OCI-LY3 (cell line): ENCODE measurements at regions not wholly inside any gene's neighbourhood (a gene's known extent, or its start where the extent isn't known, plus 50 kb on each side); places are given as distances from the start of the nearest gene placed in this dataset.

Experiments used
- H2AFZ ChIP-seq: fragments of 200-600, 300-600 bp; shearing (Covaris generic); 2 replicates; pipeline ENCODE4 v1.6.0; 2014; ENCODE audit warnings: antibody characterized with exemption, low read depth, low read length
- H3K27ac ChIP-seq: fragments of 200-600, 300-600 bp; sonication (generic); 2 replicates; pipeline ENCODE4 v1.5.1; 2014; ENCODE audit warnings: mild to moderate bottlenecking, low read length, moderate library complexity, mixed read lengths
- H3K27me3 ChIP-seq: fragments of 200-600, 300-600 bp; sonication (generic); 2 replicates; pipeline ENCODE4 v1.6.1; 2014; ENCODE audit warnings: low read depth, low read length, mixed read lengths
- H3K36me3 ChIP-seq: fragments of 200-600, 300-600 bp; sonication (generic); replicated peaks from 2 replicates; pipeline ENCODE3; 2014; ENCODE audit warnings: low read depth, low read length, mixed read lengths
- H3K4me1 ChIP-seq: fragments of 300-600, 200-600 bp; sonication (generic); 2 replicates; pipeline ENCODE4 v1.6.1; 2014; ENCODE audit warnings: low read length, mixed read lengths
- H3K4me2 ChIP-seq: fragments of 200-600, 300-600 bp; sonication (generic); 2 replicates; pipeline ENCODE4 v1.6.1; 2014; ENCODE audit warnings: low read length, mixed read lengths
- H3K4me3 ChIP-seq: fragments of 300-600, 200-600 bp; sonication (generic); 2 replicates; pipeline ENCODE4 v1.5.1; 2014; ENCODE audit warnings: antibody characterized with exemption, mild to moderate bottlenecking, low read length, moderate library complexity
- H3K79me2 ChIP-seq: fragments of 300-600, 200-600 bp; shearing (Covaris generic); 2 replicates; pipeline ENCODE4 v1.6.1; 2014; ENCODE audit warnings: mild to moderate bottlenecking, low read length, mixed read lengths
- H3K9ac ChIP-seq: fragments of 300-600, 200-600 bp; shearing (Covaris generic); 2 replicates; pipeline ENCODE4 v1.6.0; 2014; ENCODE audit warnings: mild to moderate bottlenecking, low read length, moderate library complexity
- H3K9me3 ChIP-seq: fragments of 200-600, 300-600 bp; shearing (Covaris generic); 2 replicates; pipeline ENCODE4 v1.6.1; 2014; ENCODE audit warnings: low read length, mixed read lengths; ENCODE audit not compliant: insufficient read depth
- H4K20me1 ChIP-seq: fragments of 200-600, 300-600 bp; sonication (generic); 2 replicates; pipeline ENCODE4 v1.6.1; 2016; ENCODE audit warnings: low read length, mixed read lengths; ENCODE audit not compliant: insufficient read depth
- EZH2phosphoT487 ChIP-seq: fragments of 200-600 bp; shearing (Covaris generic); IDR thresholded peaks from 2 replicates; pipeline ENCODE4 v1.6.1; 2018; ENCODE audit warnings: antibody characterized with exemption, mixed run types, low read depth
- TF ChIP-seq, protein P1 (sequence below): fragments of 200-600, 300-600 bp; sonication (generic); IDR thresholded peaks from 2 replicates; pipeline ENCODE4 v1.5.1; 2014; ENCODE audit warnings: antibody characterized with exemption, low read length, low read depth

DNA sequence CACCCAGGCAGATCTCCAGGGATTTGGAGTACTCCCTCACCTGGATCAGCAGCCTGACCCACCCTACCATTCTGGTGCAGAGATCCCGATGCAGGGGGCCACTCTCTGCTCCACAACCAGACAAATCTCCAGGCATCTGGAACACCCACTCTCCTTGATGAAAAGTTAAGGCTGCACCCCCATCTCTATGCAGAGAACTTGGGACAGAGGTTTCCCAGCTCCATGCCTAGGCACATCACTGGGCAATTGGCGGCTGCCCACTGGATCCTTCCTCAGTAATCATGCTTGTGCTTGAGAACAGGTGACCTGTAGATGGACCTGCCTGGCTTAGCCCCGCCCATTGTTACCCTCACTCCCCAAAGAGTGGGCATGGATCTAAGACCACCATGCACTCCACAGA is 624.9 kb downstream of the CBLN2 start:
- TF ChIP-seq, protein P1, sequence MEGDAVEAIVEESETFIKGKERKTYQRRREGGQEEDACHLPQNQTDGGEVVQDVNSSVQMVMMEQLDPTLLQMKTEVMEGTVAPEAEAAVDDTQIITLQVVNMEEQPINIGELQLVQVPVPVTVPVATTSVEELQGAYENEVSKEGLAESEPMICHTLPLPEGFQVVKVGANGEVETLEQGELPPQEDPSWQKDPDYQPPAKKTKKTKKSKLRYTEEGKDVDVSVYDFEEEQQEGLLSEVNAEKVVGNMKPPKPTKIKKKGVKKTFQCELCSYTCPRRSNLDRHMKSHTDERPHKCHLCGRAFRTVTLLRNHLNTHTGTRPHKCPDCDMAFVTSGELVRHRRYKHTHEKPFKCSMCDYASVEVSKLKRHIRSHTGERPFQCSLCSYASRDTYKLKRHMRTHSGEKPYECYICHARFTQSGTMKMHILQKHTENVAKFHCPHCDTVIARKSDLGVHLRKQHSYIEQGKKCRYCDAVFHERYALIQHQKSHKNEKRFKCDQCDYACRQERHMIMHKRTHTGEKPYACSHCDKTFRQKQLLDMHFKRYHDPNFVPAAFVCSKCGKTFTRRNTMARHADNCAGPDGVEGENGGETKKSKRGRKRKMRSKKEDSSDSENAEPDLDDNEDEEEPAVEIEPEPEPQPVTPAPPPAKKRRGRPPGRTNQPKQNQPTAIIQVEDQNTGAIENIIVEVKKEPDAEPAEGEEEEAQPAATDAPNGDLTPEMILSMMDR: no peak
- H4K20me1 ChIP-seq: no peaks in the 10 kb centered on the region
- H3K4me1 ChIP-seq: no peaks in the 10 kb centered on the region

DNA sequence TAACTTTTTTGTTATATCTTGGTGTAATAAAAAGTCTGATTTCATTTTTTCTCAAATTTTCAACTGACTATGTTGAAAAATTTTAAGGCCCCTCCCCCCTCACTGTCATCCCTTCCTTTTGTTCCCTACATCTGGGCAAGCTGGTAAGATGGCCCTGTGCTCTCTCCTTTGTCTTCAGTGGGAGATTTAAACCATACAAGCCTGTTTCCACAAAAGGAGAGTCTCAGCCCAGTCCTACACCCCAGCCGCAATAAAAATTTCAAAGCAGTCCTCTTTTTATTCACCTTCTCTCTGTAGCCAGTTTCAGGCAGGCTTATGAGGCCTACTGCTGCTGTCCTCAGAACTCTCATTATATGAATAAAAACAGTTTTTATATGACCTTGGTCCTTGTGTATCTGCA is 630.5 kb downstream of the CBLN2 start:
- H3K27me3 ChIP-seq: no peaks in the 10 kb centered on the region
- H3K36me3 ChIP-seq: no peaks in the 10 kb centered on the region
- no peak overlapping the region for H3K4me2 ChIP-seq
- H3K4me1 ChIP-seq: no peaks in the 10 kb centered on the region
- no peak overlapping the region for H3K27ac ChIP-seq
- H3K9me3 ChIP-seq: no peaks in the 10 kb centered on the region
- H2AFZ ChIP-seq: no peak overlapping the region
- no peak overlapping the region for H3K9ac ChIP-seq
- H3K79me2 ChIP-seq: no peaks in the 10 kb centered on the region
- H4K20me1 ChIP-seq: no peaks in the 10 kb centered on the region
- no peak overlapping the region for H3K4me3 ChIP-seq
- TF ChIP-seq, protein P1: no peak
- no peak for TF ChIP-seq EZH2phosphoT487

More for the DNA sequence above, 624.9 kb downstream of the CBLN2 start:
- Histone ChIP-seq H3K79me2 (no peaks in the 10 kb centered on the region), H3K4me2 (no peak overlapping the region), H3K27me3 (no peaks in the 10 kb centered on the region), H2AFZ (no peak overlapping the region), H3K9me3 (peaks cover 3% of the 10 kb centered on the region; the same call in 1 of the 2 replicates), H3K27ac (no peak overlapping the region), H3K4me3 (no peak overlapping the region), H3K9ac (no peak overlapping the region), H3K36me3 (no peaks in the 10 kb centered on the region)

DNA sequence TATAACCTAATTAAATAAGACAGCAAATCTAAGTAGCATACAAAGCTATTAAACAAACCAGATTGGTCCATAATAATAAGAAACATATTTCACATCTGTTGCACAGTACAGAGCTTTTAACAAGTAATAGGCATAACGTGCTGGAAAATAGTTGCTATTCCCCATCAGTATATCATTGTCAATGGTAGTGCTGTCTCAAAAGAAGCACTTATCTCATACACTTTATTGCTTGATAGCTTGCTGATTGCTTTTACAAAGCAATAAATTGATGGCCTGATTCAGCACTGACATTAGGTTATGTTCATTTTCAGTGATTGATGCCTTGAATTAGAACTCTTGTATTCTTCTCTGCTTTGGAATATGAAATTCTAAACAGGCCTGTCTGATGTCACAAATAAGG is 641.7 kb downstream of the CBLN2 start:
- H3K36me3 ChIP-seq: no peaks in the 10 kb centered on the region
- TF ChIP-seq, protein P1: no peak
- TF ChIP-seq EZH2phosphoT487: no peak
- H3K9me3 ChIP-seq: no peaks in the 10 kb centered on the region
- no peak overlapping the region for H3K4me2 ChIP-seq
- no peak overlapping the region for H3K27ac ChIP-seq
- H3K9ac ChIP-seq: no peak overlapping the region
- no peaks in the 10 kb centered on the region for H3K27me3 ChIP-seq
- H2AFZ ChIP-seq: no peak overlapping the region
- no peaks in the 10 kb centered on the region for H4K20me1 ChIP-seq
- H3K4me3 ChIP-seq: no peak overlapping the region
- no peaks in the 10 kb centered on the region for H3K79me2 ChIP-seq
- no peaks in the 10 kb centered on the region for H3K4me1 ChIP-seq

DNA sequence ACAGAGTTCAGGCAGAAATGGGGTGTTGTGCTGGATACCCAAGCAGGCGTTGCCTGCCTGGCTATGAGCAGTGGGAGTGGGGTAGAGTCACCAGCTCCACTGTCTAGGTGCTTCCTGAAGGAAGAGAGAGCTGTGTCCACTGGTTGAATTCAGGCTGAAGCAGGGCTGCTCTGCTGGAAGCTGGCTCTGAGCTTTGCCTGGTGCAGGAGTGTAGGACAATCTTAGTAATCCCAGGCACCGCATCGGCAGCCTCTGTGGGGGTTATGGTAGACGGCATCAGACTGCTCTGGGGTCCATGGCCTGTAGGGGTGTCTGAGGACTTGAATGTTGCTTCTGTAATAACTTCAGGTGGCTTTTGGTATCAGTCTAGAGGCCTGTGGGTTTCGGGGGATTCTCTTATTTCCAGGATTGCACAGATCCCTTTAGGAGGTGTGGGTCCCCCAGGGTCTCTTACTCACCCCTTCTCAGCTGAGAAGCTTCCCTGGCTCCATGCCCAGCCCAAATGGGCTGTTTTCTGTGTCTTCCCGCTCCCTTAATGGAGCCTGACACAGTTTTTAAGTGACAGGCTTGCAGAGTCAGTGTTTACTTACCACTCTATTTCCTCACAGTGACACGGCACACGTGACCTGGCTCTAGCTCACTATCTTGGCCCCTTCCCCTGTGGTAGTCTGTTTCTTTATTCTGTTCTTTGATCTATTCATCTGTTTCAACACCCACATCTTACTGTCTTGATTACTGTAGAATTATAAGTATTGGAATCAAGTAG is 644.3 kb downstream of the CBLN2 start:
- Histone ChIP-seq H3K4me3 (no peak overlapping the region), H3K36me3 (no peaks in the 10 kb centered on the region), H4K20me1 (no peaks in the 10 kb centered on the region), H3K27ac (no peak overlapping the region), H3K4me2 (no peak overlapping the region), H2AFZ (peak overlapping the region; percentile 41; the same call in 1 of the 2 replicates), H3K9ac (no peak overlapping the region), H3K27me3 (no peaks in the 10 kb centered on the region), H3K4me1 (no peaks in the 10 kb centered on the region), H3K9me3 (no peaks in the 10 kb centered on the region), H3K79me2 (no peaks in the 10 kb centered on the region)
- TF ChIP-seq, protein P1: no peak
- no peak for TF ChIP-seq EZH2phosphoT487
